Body of pancreas (tissue), 4 donors: ENCODE measurements at regions not wholly inside any gene's neighbourhood (a gene's known extent, or its start where the extent isn't known, plus 50 kb on each side); places are given as distances from the start of the nearest gene placed in this dataset.
"Not testable (repeated sequence)": the region's sequence is repeated elsewhere in the genome, so short reads cannot be mapped to it uniquely, and the experiment has no call there.

Source experiments
- ATAC-seq: fragments of 150-250 bp; one replicate; pipeline ENCODE4 v1.9.1; 2016
- DNase-seq, 4 donors: peaks; one replicate each; pipeline ENCODE4 v3.0.0-alpha.2; 2019
- H3K27ac ChIP-seq, 4 donors: fragments of 200-600 bp; sonication (generic); 1 replicate in 3 of 4; 2 replicates in 1 of 4; pipeline versions ENCODE4 v1.5.1 to v1.6.1; 2016 to 2019; ENCODE audit warnings: mild to moderate bottlenecking in 1 of 4, mixed read lengths in 1 of 4, moderate library complexity in 1 of 4
- H3K27me3 ChIP-seq, 2 donors: fragments of 200-600 bp; sonication (generic); one replicate each; pipeline ENCODE4 v1.6.0; 2016; ENCODE audit warnings: mild to moderate bottlenecking in 1 of 2
- H3K36me3 ChIP-seq, 2 donors: fragments of 200-600 bp; sonication (generic); replicated peaks in 1 of 2; 2 replicates each; pipeline ENCODE4 v1.5.1; 2016; ENCODE audit warnings: low read depth in 2 of 2; ENCODE audit not compliant: insufficient read depth in 1 of 2
- H3K4me1 ChIP-seq: fragments of 200-600 bp; sonication (generic); one replicate; pipeline ENCODE4 v1.6.0; 2016
- H3K4me3 ChIP-seq, 2 donors: fragments of 200-600 bp; sonication (generic); 1 replicate in 1 of 2; 2 replicates in 1 of 2; pipeline ENCODE4 v1.5.1; 2016 to 2019
- H3K9me3 ChIP-seq, 3 donors: fragments of 200-600 bp; sonication (generic); 1 replicate in 2 of 3; 2 replicates in 1 of 3; pipeline ENCODE4 v1.5.1; 2016
- POLR2A ChIP-seq, 3 donors: fragments of 450-650 bp; IDR thresholded peaks; one replicate each; pipeline ENCODE4 v1.6.1; 2016; ENCODE audit warnings: antibody characterized with exemption in 3 of 3, mild to moderate bottlenecking in 2 of 3
- WGBS, 2 donors: methylation state at CpG; one replicate each; pipeline ENCODE4 v1.1.5; 2017; 5-methylcytosine and 5-hydroxymethylcytosine counted together
- intact Hi-C: fragments of 100-400 bp; cut with DNase I; formaldehyde crosslinking; loops from one replicate; pipeline ENCODE4 v1.15.1; 2023
- TF ChIP-seq, protein P1 (sequence below), 7 experiments: fragments of 450-650 bp in 4 of 7; fragments of 200-600 bp in 3 of 7; sonication (generic) in 3 of 7; IDR thresholded peaks; one replicate each; pipeline ENCODE4 v1.5.1; 2016 to 2019; ENCODE audit warnings: antibody characterized with exemption in 7 of 7

- ATAC-seq (no peak), DNase-seq (no peak)
- H3K36me3 ChIP-seq: no peaks in the 10 kb centered on the region
- H3K27ac ChIP-seq: no peak overlapping the region
- intact Hi-C loops: no loop called here
- no peaks in the 10 kb centered on the region for H3K4me1 ChIP-seq
- no peaks in the 10 kb centered on the region for H3K9me3 ChIP-seq
- 47 to 71% methylated on average over 4 of the region's 4 CpGs for WGBS, 2 donors
- no peak overlapping the region for H3K4me3 ChIP-seq
- TF ChIP-seq POLR2A (IDR thresholded peaks at IDR 0.05): no peak
- TF ChIP-seq, protein P1, sequence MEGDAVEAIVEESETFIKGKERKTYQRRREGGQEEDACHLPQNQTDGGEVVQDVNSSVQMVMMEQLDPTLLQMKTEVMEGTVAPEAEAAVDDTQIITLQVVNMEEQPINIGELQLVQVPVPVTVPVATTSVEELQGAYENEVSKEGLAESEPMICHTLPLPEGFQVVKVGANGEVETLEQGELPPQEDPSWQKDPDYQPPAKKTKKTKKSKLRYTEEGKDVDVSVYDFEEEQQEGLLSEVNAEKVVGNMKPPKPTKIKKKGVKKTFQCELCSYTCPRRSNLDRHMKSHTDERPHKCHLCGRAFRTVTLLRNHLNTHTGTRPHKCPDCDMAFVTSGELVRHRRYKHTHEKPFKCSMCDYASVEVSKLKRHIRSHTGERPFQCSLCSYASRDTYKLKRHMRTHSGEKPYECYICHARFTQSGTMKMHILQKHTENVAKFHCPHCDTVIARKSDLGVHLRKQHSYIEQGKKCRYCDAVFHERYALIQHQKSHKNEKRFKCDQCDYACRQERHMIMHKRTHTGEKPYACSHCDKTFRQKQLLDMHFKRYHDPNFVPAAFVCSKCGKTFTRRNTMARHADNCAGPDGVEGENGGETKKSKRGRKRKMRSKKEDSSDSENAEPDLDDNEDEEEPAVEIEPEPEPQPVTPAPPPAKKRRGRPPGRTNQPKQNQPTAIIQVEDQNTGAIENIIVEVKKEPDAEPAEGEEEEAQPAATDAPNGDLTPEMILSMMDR (IDR thresholded peaks at IDR 0.05): no peak
- H3K27me3 ChIP-seq: no peaks in the 10 kb centered on the region
These were observed 246.3 kb downstream of the NUAK1 start for GRCh38 chr12:105892362-105892910.

GRCh38 chr12:105895197-105895832 is 243.4 kb downstream of the NUAK1 start:
- intact Hi-C loops, ATAC-seq: not testable (repeated sequence)

DNA sequence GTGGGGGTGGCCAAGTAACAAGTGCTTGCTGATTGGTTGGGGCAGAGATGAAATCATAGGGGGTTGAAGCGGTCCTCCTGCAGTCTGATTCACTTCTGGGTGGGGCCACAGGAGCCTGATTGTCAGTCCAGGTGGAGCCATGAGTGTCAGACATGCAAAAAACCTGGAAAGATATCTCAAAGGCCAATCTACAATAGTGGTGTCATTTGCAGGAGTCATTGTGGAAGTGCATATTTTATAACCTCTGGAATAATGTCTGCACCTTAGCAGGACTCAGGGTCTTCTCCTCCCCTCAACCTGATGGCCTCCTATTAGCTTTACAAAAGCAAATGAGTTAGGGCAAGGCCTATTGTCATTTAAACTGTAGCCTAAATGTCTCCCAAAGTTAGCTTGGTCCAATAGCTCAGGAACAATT is 241.4 kb downstream of the NUAK1 start:
- H3K36me3 ChIP-seq: no peaks in the 10 kb centered on the region
- H3K27me3 ChIP-seq: no peaks in the 10 kb centered on the region
- intact Hi-C loops: no loop called here
- H3K9me3 ChIP-seq: no peaks in the 10 kb centered on the region
- no peak for TF ChIP-seq POLR2A (IDR thresholded peaks at IDR 0.05)
- TF ChIP-seq, protein P1 (IDR thresholded peaks at IDR 0.05): no peak
- no peak overlapping the region for H3K27ac ChIP-seq
- no peak overlapping the region for H3K4me3 ChIP-seq
- no peaks in the 10 kb centered on the region for H3K4me1 ChIP-seq
- WGBS, 2 donors: 0 to 50% methylated on average over 1 of the region's 1 CpG
- no peak for ATAC-seq
- DNase-seq: no peak

More at GRCh38 chr12:105895197-105895832, 243.4 kb downstream of the NUAK1 start:
- 52% methylated on average over 10 of the region's 10 CpGs for WGBS, 2 donors
- not testable (repeated sequence) for DNase-seq, H3K4me1 ChIP-seq, H3K9me3 ChIP-seq, H3K27me3 ChIP-seq, H3K36me3 ChIP-seq, H3K4me3 ChIP-seq, H3K27ac ChIP-seq

GRCh38 chr12:105898271-105898670 is 240.5 kb downstream of the NUAK1 start:
- H3K4me3 ChIP-seq, intact Hi-C loops, ATAC-seq, H3K27me3 ChIP-seq, H3K36me3 ChIP-seq, H3K27ac ChIP-seq, DNase-seq, H3K4me1 ChIP-seq, H3K9me3 ChIP-seq: not testable (repeated sequence)
- WGBS, 2 donors: 57 to 64% methylated on average over 6 of the region's 6 CpGs

GRCh38 chr12:105899589-105899988 is 239.2 kb downstream of the NUAK1 start:
- DNase-seq (no peak), ATAC-seq (no peak)
- Histone ChIP-seq H3K27ac (no peak overlapping the region), H3K27me3 (no peaks in the 10 kb centered on the region), H3K4me3 (no peak overlapping the region), H3K9me3 (no peaks in the 10 kb centered on the region), H3K36me3 (no peaks in the 10 kb centered on the region), H3K4me1 (no peaks in the 10 kb centered on the region)
- TF ChIP-seq, protein P1 (IDR thresholded peaks at IDR 0.05): no peak
- no peak for TF ChIP-seq POLR2A (IDR thresholded peaks at IDR 0.05)
- WGBS, 2 donors: 54 to 60% methylated on average over 5 of the region's 5 CpGs
- intact Hi-C loops: no loop called here

GRCh38 chr12:105906561-105906960 is 232.2 kb downstream of the NUAK1 start:
- no peak for ATAC-seq
- Histone ChIP-seq H3K4me3 (no peak overlapping the region), H3K4me1 (no peaks in the 10 kb centered on the region), H3K27me3 (no peaks in the 10 kb centered on the region), H3K36me3 (no peaks in the 10 kb centered on the region), H3K9me3 (no peaks in the 10 kb centered on the region), H3K27ac (no peak overlapping the region)
- TF ChIP-seq, protein P1 (IDR thresholded peaks at IDR 0.05): no peak
- no peak for TF ChIP-seq POLR2A (IDR thresholded peaks at IDR 0.05)
- WGBS, 2 donors: 25 to 33% methylated on average over 1 of the region's 1 CpG
- intact Hi-C loops: no loop called here
- DNase-seq: no peak
